Dendritic cell treated with granulocyte-macrophage colony-stimulating factor and Interleukin-4, amounts not matched to agents 40 ng/mL and 50 ng/mL, for 4 days (primary cell): ENCODE measurements at regions not wholly inside any gene's neighbourhood (a gene's known extent, or its start where the extent isn't known, plus 50 kb on each side); places are given as distances from the start of the nearest gene placed in this dataset.

ENCODE experiments used
- H3K27ac Mint-ChIP-seq: one replicate; pipeline ENCODE4 v1.8.0; 2022; ENCODE audit warnings: mild to moderate bottlenecking, mixed read lengths
- H3K27me3 Mint-ChIP-seq: one replicate; pipeline ENCODE4 v1.8.0; 2022; ENCODE audit warnings: mild to moderate bottlenecking, mixed read lengths
- H3K36me3 Mint-ChIP-seq: one replicate; pipeline ENCODE4 v1.8.0; 2022; ENCODE audit warnings: low read depth, mixed read lengths
- H3K4me1 Mint-ChIP-seq: one replicate; pipeline ENCODE4 v1.8.0; 2022; ENCODE audit warnings: low read depth, mixed read lengths
- H3K4me3 Mint-ChIP-seq: one replicate; pipeline ENCODE4 v1.8.0; 2022; ENCODE audit warnings: mild to moderate bottlenecking, moderate library complexity, mixed read lengths
- H3K9me3 Mint-ChIP-seq: one replicate; pipeline ENCODE4 v1.8.0; 2022; ENCODE audit warnings: mixed read lengths
- intact Hi-C: fragments of 100-400 bp; cut with micrococcal nuclease; formaldehyde crosslinking; loops from one replicate; pipeline ENCODE4 v1.15.0; 2022

DNA sequence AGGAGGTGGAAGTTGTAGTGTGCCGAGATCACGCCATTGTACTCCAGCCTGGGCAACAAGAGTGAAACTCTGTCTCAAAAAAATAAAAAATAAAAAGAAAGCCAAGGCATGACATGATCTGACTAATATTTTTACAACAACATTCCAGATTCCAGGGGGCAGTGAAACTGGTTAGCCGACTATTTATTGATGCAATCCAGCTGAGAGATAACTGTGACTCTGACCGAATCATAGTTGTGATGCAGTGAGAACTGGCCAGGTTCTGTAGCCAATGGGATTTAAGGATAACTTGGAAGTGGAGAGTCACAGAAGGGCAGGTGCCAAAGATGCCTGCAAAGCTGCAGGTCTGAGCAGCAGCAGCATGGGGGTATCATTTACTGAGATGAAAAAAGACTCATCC is 82.9 kb upstream of the TSHZ2 start:
- Mint-ChIP-seq H3K27ac (no peak overlapping the region), H3K4me1 (no peaks in the 10 kb centered on the region), H3K27me3 (no peaks in the 10 kb centered on the region), H3K4me3 (no peak overlapping the region), H3K9me3 (no peaks in the 10 kb centered on the region), H3K36me3 (no peaks in the 10 kb centered on the region)
- intact Hi-C loops = no loop called here

DNA sequence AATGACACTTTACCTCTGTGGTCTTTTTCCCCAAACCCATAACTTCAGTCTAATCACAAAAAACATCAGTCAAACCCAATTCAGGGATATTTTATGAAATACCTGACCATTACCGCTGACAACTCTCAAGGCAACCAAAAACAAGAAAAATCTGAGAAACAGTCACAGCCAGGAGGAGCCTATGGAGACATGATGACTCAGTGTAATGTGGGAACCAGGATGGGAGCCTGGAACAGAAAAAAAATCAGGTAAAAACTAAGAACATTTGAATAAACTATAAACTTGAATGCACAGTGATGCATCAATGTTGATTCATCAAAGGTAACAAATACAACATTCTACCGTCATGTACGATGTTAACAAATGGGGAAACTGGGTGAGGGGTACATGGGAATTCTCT is 84.1 kb upstream of the TSHZ2 start:
- intact Hi-C loops = no loop called here
- no peak overlapping the region for H3K4me3 Mint-ChIP-seq
- no peaks in the 10 kb centered on the region for H3K4me1 Mint-ChIP-seq
- no peaks in the 10 kb centered on the region for H3K27me3 Mint-ChIP-seq
- no peaks in the 10 kb centered on the region for H3K36me3 Mint-ChIP-seq
- H3K9me3 Mint-ChIP-seq = no peaks in the 10 kb centered on the region
- no peak overlapping the region for H3K27ac Mint-ChIP-seq

DNA sequence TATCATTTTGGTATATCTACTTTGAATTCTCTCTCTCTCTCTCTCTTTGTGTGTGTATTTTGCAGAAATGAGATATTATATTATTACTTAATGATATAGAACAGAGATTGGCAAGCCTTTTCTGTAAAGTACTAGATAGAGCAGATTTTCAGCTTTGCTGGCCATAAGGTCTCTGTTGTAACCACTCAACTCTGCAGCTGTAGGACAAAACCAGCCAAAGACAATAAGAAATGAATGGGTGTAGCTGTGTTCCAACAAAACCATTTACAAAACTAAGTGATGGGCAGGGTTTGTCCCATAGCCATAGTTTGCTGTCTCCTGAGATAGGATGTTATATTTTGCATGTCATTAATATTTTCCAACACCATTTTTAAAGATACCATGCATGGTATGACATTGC is 91.2 kb upstream of the TSHZ2 start:
- no peak overlapping the region for H3K27ac Mint-ChIP-seq
- intact Hi-C loops = no loop called here
- no peaks in the 10 kb centered on the region for H3K4me1 Mint-ChIP-seq
- H3K36me3 Mint-ChIP-seq = no peaks in the 10 kb centered on the region
- H3K9me3 Mint-ChIP-seq = no peaks in the 10 kb centered on the region
- H3K27me3 Mint-ChIP-seq = no peaks in the 10 kb centered on the region
- H3K4me3 Mint-ChIP-seq = no peak overlapping the region

DNA sequence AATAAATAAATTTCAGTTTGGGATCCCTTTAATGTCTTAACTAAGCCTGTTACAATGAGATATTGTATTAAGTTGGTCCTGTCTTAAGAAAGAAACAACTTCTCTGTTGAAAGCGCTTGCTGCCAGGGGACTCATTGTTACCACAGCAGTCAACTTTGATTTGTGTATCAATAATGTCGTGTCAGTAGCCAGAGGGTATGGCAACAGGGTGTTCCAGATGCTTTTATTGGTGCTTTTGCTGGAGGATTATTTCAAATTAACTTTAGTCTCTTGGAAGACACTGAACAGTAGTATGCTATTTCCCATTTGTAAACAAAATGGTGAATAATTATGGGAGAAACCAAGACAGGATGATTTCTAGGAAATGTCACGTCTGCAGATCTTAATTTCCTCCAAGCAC is 91.9 kb upstream of the TSHZ2 start:
- Mint-ChIP-seq H3K36me3 (no peaks in the 10 kb centered on the region), H3K4me3 (no peak overlapping the region), H3K9me3 (no peaks in the 10 kb centered on the region), H3K27me3 (no peaks in the 10 kb centered on the region), H3K27ac (no peak overlapping the region), H3K4me1 (no peaks in the 10 kb centered on the region)
- intact Hi-C loops = no loop called here

DNA sequence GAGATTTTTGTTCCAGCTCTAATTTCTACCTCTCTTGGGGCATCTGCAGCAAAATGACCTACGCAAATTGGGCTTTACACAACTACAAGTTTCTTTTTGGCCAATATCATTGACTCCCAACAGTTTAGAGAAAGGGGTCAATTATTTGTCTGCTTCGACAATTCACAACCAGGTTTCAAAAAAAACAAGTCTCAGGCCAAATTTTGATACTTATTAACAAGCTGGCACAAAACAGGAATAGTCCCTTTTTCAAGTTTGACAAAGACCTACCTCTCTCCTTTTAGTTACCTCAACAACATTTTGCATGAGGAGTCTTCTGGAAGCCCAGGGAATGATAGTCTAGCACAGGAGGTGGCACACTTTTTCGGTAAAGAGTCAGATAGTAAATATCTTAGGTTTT is 97.9 kb upstream of the TSHZ2 start:
- Mint-ChIP-seq H3K27ac (no peak overlapping the region), H3K9me3 (no peaks in the 10 kb centered on the region), H3K27me3 (no peaks in the 10 kb centered on the region), H3K36me3 (no peaks in the 10 kb centered on the region), H3K4me1 (no peaks in the 10 kb centered on the region), H3K4me3 (no peak overlapping the region)
- intact Hi-C loops = no loop called here

DNA sequence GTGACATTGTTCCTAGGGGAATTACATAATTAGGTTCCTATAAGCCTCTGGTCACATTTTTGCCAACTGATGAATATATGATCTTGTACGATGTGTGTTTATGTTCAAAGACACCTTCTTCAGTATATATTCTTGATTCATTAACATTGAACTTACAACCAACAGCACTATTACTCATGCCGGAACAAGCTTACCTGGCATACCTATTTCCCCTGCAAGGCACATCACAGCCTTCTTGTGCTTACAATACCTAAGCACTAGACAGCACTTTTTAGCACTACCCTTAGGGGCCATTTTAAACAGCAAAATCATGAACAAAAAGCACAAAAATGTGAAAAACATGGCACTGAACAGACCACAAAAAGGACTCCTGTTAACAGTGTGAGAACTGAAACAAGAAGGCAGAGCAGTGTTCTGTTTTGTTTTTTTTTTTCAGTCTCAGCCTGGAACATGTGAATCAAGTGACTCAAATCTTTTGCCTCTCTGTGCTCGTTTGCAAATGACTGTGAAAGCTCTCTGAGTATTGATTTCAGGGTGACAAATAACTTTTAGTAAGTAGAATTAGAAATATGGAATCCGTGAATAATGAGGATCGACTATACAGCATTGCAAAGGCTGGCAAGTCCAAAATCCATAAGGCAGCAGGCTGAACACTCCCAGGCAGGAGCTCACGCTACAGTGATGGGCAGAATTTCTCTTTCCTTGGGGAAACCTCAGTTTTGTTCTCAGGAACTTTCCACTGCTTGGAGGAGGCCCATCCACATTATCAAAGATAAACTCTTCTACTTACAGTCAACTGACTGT is 102.3 kb upstream of the TSHZ2 start:
- no peaks in the 10 kb centered on the region for H3K9me3 Mint-ChIP-seq
- H3K27ac Mint-ChIP-seq = no peak overlapping the region
- intact Hi-C loops = no loop called here
- H3K36me3 Mint-ChIP-seq = no peaks in the 10 kb centered on the region
- H3K4me3 Mint-ChIP-seq = no peak overlapping the region
- H3K4me1 Mint-ChIP-seq = no peaks in the 10 kb centered on the region
- H3K27me3 Mint-ChIP-seq = no peaks in the 10 kb centered on the region

DNA sequence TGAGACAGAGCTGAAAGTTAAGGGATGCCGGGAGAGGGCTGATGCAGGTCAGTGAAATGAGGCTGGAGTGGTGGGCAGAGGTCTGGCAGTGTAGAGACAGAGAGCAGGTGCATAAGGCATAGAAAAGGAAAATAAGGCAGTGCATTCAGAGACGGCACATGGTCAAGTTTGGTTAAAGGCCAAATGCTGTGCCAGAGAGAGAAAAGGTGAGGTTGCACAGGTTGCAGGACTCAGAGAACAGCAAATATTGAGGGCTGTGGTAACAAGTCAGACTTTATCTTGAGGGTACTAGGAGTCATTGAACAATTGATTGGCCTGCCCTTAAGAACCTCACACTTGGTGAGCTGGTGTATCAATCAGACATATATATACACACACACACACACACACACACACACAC is 102.9 kb upstream of the TSHZ2 start:
- no peaks in the 10 kb centered on the region for H3K27me3 Mint-ChIP-seq
- no peak overlapping the region for H3K4me3 Mint-ChIP-seq
- no peaks in the 10 kb centered on the region for H3K9me3 Mint-ChIP-seq
- H3K4me1 Mint-ChIP-seq = no peaks in the 10 kb centered on the region
- H3K27ac Mint-ChIP-seq = no peak overlapping the region
- H3K36me3 Mint-ChIP-seq = no peaks in the 10 kb centered on the region
- intact Hi-C loops = no loop called here

DNA sequence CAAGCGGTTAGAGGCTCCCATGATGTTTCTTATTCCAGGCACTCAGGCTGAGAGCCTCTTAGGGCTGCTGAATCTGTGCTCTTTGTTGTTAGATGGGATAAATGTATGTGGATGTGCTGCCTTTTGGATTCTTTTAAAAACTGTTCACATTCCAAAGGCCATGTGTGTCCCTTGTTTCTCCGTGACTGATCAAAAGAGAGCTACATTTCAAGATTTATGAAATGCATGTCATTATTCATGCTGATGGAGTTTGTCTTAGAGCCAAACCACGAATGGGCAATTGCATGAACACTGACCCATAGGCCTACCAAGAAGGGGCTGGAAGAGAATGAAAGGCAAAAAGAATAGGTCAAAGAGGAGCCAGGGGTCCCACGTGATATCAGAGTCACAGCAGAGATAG is 104.9 kb upstream of the TSHZ2 start:
- intact Hi-C loops = no loop called here
- Mint-ChIP-seq H3K9me3 (peaks cover 7% of the 10 kb centered on the region), H3K36me3 (no peaks in the 10 kb centered on the region), H3K27me3 (no peaks in the 10 kb centered on the region), H3K27ac (no peak overlapping the region), H3K4me3 (no peak overlapping the region), H3K4me1 (no peaks in the 10 kb centered on the region)

DNA sequence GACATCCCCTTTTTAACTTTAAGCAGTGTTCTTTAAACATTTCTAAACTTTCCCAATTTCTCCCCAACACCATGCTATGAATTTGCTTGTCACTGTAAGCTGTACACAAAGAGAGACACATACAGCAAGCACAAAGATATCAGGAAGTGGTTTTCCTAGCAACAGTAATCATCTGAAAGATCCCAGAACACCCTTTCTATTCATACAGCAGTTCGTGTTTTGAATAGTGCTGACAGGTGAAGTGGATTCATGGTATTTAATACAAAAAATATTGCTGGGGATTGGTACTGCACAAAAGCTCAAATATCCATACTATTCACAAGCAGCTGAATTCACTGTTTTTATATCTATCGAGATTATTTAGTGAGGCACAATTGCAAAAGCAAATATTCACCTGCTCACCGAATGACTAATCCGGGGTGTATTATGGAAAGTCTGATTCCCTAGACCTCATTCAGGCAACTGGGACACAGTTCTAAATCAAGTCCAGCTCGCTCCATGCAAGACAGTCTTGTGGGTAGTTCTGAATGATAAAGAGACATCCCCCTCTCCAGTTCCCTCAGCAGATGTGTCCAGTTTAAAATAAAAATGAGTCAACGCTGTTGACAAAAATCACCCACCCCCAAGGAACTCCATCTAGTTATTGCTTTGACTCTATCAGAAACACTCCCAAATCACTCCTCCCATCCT is 107.1 kb upstream of the TSHZ2 start:
- H3K9me3 Mint-ChIP-seq = peaks cover 7% of the 10 kb centered on the region
- H3K4me3 Mint-ChIP-seq = no peak overlapping the region
- no peaks in the 10 kb centered on the region for H3K4me1 Mint-ChIP-seq
- no peak overlapping the region for H3K27ac Mint-ChIP-seq
- intact Hi-C loops = no loop called here
- H3K36me3 Mint-ChIP-seq = no peaks in the 10 kb centered on the region
- no peaks in the 10 kb centered on the region for H3K27me3 Mint-ChIP-seq

DNA sequence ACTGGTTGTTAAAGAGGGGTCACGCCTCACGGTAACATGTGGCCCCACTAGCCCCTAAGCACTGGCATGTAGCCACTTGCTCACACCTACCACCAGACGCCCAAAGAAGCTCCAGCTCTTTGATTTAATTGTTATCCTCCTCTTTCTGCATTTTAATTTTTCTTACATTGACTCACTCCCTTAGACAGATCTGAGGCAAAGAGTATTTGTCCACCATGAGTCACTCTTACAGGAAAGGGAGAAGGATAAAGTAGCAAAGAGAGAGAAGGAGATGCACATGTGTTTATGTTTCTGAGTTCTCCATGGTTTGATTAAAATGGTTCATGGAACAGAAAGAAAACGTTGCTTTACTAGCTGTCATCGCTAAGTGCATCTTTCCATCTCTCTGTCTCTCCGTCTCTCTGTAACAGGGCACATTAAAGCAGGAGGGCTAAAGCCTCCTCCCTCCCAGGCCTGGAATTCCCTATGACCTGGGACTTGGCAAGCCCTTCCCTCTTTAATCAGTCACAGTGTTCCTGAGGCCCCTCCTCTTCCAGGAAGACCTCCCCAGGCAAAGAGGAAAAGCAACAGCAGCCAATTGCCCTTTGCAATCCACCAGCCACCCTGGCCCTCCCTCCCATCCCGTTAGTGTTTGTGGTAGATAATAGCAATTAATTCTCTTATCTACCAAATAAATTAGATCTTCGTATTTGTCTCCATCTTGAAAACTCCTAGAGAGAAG is 112.8 kb upstream of the TSHZ2 start:
- H3K27me3 Mint-ChIP-seq = no peaks in the 10 kb centered on the region
- no peak overlapping the region for H3K27ac Mint-ChIP-seq
- H3K9me3 Mint-ChIP-seq = peaks cover 7% of the 10 kb centered on the region
- no peaks in the 10 kb centered on the region for H3K36me3 Mint-ChIP-seq
- H3K4me3 Mint-ChIP-seq = no peak overlapping the region
- intact Hi-C loops = no loop called here
- no peaks in the 10 kb centered on the region for H3K4me1 Mint-ChIP-seq

DNA sequence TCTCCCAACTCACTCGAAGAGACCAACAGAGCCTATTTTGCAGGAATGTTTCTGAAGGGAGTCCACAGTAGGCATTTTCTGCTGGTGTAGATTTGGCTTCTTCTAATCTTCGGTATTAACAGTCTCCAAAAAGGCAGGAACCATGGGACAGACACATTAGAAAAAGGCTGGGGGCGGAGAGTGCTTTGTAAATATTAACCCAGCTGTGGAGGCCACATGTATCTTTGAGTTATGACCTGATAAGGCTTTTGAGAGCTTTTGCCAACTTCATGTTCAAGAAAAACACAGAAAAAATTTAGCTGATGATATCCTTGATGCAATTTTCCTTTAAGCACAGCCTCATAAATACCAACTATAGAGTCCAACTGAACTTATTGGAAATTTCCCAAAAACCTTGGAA is 119.4 kb upstream of the TSHZ2 start:
- Mint-ChIP-seq H3K36me3 (no peaks in the 10 kb centered on the region), H3K9me3 (no peaks in the 10 kb centered on the region), H3K27ac (no peak overlapping the region), H3K4me3 (no peak overlapping the region), H3K27me3 (no peaks in the 10 kb centered on the region), H3K4me1 (no peaks in the 10 kb centered on the region)
- intact Hi-C loops = no loop called here

DNA sequence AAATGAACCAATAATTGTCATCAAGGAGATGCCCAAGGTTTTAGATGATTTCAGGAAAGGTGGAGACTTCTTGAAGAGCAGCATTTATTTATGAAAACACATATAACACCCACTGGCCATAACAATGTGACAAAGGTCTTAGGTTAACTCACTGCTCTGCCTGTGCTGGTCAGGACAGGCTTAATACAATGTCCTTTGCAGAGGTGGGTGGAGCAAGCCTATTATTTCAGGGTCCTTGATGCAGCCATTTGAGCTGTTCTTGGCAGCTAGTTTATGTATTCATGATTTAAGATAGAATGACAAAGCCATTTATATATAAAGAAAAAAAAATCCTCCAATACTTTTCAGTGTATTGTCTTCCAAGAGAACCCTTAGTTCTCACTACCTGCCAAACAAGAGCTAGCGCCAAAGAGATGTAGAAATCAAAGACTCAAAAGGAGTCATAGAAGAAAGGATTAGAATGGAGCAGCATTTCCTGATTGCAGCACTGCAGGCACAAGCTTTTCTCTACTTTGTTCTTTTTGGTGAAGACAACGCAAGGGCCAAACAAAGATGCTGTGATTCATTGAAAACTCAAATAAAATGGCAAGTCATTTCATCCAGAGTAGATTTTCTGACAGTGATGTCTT is 124.3 kb upstream of the TSHZ2 start:
- Mint-ChIP-seq H3K4me3 (no peak overlapping the region), H3K27ac (no peak overlapping the region), H3K36me3 (no peaks in the 10 kb centered on the region), H3K9me3 (no peaks in the 10 kb centered on the region), H3K27me3 (no peaks in the 10 kb centered on the region), H3K4me1 (no peaks in the 10 kb centered on the region)
- intact Hi-C loops = no loop called here

DNA sequence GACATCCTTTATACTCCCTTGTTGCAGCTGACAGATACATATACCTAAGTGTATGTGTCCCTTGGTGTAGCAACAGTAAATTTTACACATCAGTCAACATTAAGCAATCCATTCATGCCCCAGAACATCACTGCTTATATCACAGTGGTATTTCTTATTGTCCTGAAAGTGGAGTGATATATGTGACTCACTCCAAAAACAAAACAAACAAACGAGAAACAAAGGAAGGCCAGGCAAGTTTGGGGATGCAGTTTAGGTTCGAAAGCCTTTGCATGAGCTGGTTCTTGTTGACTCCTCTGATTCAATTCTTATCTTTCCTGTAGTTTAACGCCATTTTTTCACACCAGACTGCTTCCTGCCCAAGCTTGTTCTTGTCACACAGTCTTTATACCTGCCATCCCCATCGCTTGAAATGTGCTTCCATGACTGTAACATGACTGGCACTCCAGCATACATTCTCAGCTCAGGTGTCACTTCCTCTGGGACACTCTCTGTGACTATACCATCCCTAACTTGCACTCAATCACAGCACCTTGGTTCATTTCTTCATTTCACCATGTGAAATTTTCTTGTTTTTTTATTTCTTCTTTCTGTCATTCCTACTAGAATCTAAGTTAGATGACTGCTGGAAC is 125.0 kb upstream of the TSHZ2 start:
- no peaks in the 10 kb centered on the region for H3K4me1 Mint-ChIP-seq
- intact Hi-C loops = no loop called here
- H3K4me3 Mint-ChIP-seq = no peak overlapping the region
- no peaks in the 10 kb centered on the region for H3K9me3 Mint-ChIP-seq
- H3K27me3 Mint-ChIP-seq = no peaks in the 10 kb centered on the region
- no peaks in the 10 kb centered on the region for H3K36me3 Mint-ChIP-seq
- no peak overlapping the region for H3K27ac Mint-ChIP-seq

DNA sequence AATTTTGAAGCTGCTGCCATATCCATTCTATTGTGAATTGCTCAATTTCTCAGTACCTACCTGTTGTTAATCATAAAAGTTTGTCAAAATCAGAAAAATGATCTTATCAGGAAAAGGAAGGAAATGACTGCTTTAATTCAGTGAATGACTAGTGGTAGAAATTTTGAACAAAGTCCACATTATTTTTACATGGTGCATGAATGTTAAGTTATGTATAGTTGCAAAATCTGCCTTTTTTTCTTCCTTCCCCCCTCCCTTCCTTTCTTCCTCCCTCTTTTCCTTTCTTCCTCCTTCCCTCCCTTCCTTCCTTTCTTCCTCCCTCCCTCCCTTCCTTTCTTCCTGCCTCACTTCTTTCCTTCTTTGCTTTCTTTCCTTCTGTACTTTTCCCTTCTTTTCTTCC is 127.1 kb upstream of the TSHZ2 start:
- Mint-ChIP-seq H3K36me3 (no peaks in the 10 kb centered on the region), H3K4me1 (no peaks in the 10 kb centered on the region), H3K27ac (no peak overlapping the region), H3K9me3 (no peaks in the 10 kb centered on the region), H3K27me3 (no peaks in the 10 kb centered on the region), H3K4me3 (no peak overlapping the region)
- intact Hi-C loops = no loop called here
